Duodenal mucosa (tissue), 2 donors: ENCODE measurements at regions not wholly inside any gene's neighbourhood (a gene's known extent, or its start where the extent isn't known, plus 50 kb on each side); places are given as distances from the start of the nearest gene placed in this dataset.

Experiments
- H3K27ac ChIP-seq: one replicate; pipeline ENCODE4 v1.7.0; 2013; ENCODE audit warnings: low read depth, low read length
- H3K27me3 ChIP-seq, 2 donors: one replicate each; pipeline ENCODE4 v1.7.0; 2013; ENCODE audit warnings: low read length in 2 of 2, control low read depth in 1 of 2; ENCODE audit not compliant: insufficient read depth in 2 of 2, control insufficient read depth in 1 of 2
- H3K36me3 ChIP-seq, 2 donors: one replicate each; pipeline ENCODE4 v1.7.0; 2013; ENCODE audit warnings: low read length in 2 of 2, control low read depth in 1 of 2; ENCODE audit not compliant: insufficient read depth in 2 of 2, control insufficient read depth in 1 of 2
- H3K4me1 ChIP-seq, 2 donors: one replicate each; pipeline ENCODE4 v1.7.0; 2013; ENCODE audit warnings: low read length in 2 of 2, control low read depth in 1 of 2; ENCODE audit not compliant: insufficient read depth in 2 of 2, control insufficient read depth in 1 of 2
- H3K4me3 ChIP-seq, 2 donors: one replicate each; pipeline ENCODE4 v1.7.0; 2013; ENCODE audit warnings: low read length in 2 of 2, low read depth in 1 of 2
- H3K9ac ChIP-seq, 2 donors: one replicate each; pipeline ENCODE4 v1.7.0; 2013; ENCODE audit warnings: low read length in 2 of 2, low read depth in 1 of 2
- H3K9me3 ChIP-seq, 2 donors: one replicate each; pipeline ENCODE4 v1.7.0; 2013; ENCODE audit warnings: low read length in 2 of 2, control low read depth in 1 of 2; ENCODE audit not compliant: control insufficient read depth in 1 of 2

- Histone ChIP-seq H3K27ac (no peak overlapping the region), H3K4me1 (no peaks in the 10 kb centered on the region), H3K4me3 (no peak overlapping the region), H3K9me3 (no peaks in the 10 kb centered on the region), H3K36me3 (no peaks in the 10 kb centered on the region), H3K27me3 (no peaks in the 10 kb centered on the region), H3K9ac (no peak overlapping the region)
Observed at GRCh38 chr4:72918362-72918761, 151.2 kb downstream of the COX18 start.

GRCh38 chr4:72911316-72911715 lies 158.2 kb downstream of the COX18 start:
- Histone ChIP-seq H3K9ac (no peak overlapping the region), H3K36me3 (no peaks in the 10 kb centered on the region), H3K4me1 (no peaks in the 10 kb centered on the region)

GRCh38 chr4:72909461-72909860 lies 160.1 kb downstream of the COX18 start:
- H3K4me3 ChIP-seq, result no peak overlapping the region
- no peak overlapping the region for H3K9ac ChIP-seq
- no peaks in the 10 kb centered on the region for H3K4me1 ChIP-seq
- no peaks in the 10 kb centered on the region for H3K36me3 ChIP-seq
- no peaks in the 10 kb centered on the region for H3K27me3 ChIP-seq
- H3K9me3 ChIP-seq, result no peaks in the 10 kb centered on the region
- no peak overlapping the region for H3K27ac ChIP-seq

More at GRCh38 chr4:72911316-72911715, 158.2 kb downstream of the COX18 start:
- Histone ChIP-seq H3K9me3 (no peaks in the 10 kb centered on the region), H3K4me3 (no peak overlapping the region), H3K27me3 (no peaks in the 10 kb centered on the region), H3K27ac (no peak overlapping the region)

- Histone ChIP-seq H3K27me3 (no peaks in the 10 kb centered on the region), H3K9me3 (no peaks in the 10 kb centered on the region), H3K36me3 (no peaks in the 10 kb centered on the region), H3K27ac (no peak overlapping the region), H3K4me3 (no peak overlapping the region), H3K4me1 (no peaks in the 10 kb centered on the region), H3K9ac (no peak overlapping the region)
Observed at GRCh38 chr4:72902354-72902753, 167.2 kb downstream of the COX18 start.

GRCh38 chr4:72901553-72901952 lies 168.0 kb downstream of the COX18 start:
- no peak overlapping the region for H3K27ac ChIP-seq
- H3K27me3 ChIP-seq, result no peaks in the 10 kb centered on the region
- H3K4me3 ChIP-seq, result no peak overlapping the region
- no peaks in the 10 kb centered on the region for H3K9me3 ChIP-seq
- no peaks in the 10 kb centered on the region for H3K4me1 ChIP-seq
- no peak overlapping the region for H3K9ac ChIP-seq
- H3K36me3 ChIP-seq, result no peaks in the 10 kb centered on the region

GRCh38 chr4:72900952-72901351 lies 168.6 kb downstream of the COX18 start:
- Histone ChIP-seq H3K4me1 (no peaks in the 10 kb centered on the region), H3K9ac (no peak overlapping the region), H3K36me3 (no peaks in the 10 kb centered on the region), H3K4me3 (no peak overlapping the region), H3K27ac (no peak overlapping the region), H3K27me3 (no peaks in the 10 kb centered on the region), H3K9me3 (no peaks in the 10 kb centered on the region)

- Histone ChIP-seq H3K27ac (no peak overlapping the region), H3K4me3 (no peak overlapping the region), H3K36me3 (no peaks in the 10 kb centered on the region), H3K9ac (no peak overlapping the region), H3K4me1 (no peaks in the 10 kb centered on the region), H3K27me3 (no peaks in the 10 kb centered on the region), H3K9me3 (no peaks in the 10 kb centered on the region)
Observed at GRCh38 chr4:72899621-72900020, 169.9 kb downstream of the COX18 start.

GRCh38 chr4:72899214-72899613 lies 170.3 kb downstream of the COX18 start:
- no peak overlapping the region for H3K9ac ChIP-seq
- no peaks in the 10 kb centered on the region for H3K27me3 ChIP-seq
- H3K4me3 ChIP-seq, result no peak overlapping the region
- H3K27ac ChIP-seq, result no peak overlapping the region
- H3K9me3 ChIP-seq, result no peaks in the 10 kb centered on the region
- H3K36me3 ChIP-seq, result no peaks in the 10 kb centered on the region
- no peaks in the 10 kb centered on the region for H3K4me1 ChIP-seq

- Histone ChIP-seq H3K27me3 (no peaks in the 10 kb centered on the region), H3K4me3 (no peak overlapping the region), H3K4me1 (no peaks in the 10 kb centered on the region), H3K9ac (no peak overlapping the region), H3K36me3 (no peaks in the 10 kb centered on the region), H3K9me3 (no peaks in the 10 kb centered on the region), H3K27ac (no peak overlapping the region)
Observed at GRCh38 chr4:72896515-72896914, 173.0 kb downstream of the COX18 start.

- Histone ChIP-seq H3K36me3 (no peaks in the 10 kb centered on the region), H3K9me3 (no peaks in the 10 kb centered on the region), H3K4me3 (no peak overlapping the region), H3K27me3 (no peaks in the 10 kb centered on the region), H3K9ac (no peak overlapping the region), H3K4me1 (no peaks in the 10 kb centered on the region), H3K27ac (no peak overlapping the region)
Observed at GRCh38 chr4:72895408-72895807, 174.1 kb downstream of the COX18 start.
